Gastrocnemius medialis (tissue), 4 donors: ENCODE measurements at regions not wholly inside any gene's neighbourhood (a gene's known extent, or its start where the extent isn't known, plus 50 kb on each side); places are given as distances from the start of the nearest gene placed in this dataset.

Experiments
- POLR2A ChIP-seq, 2 donors: fragments of 450-650 bp; IDR thresholded peaks; one replicate each; pipeline ENCODE4 v1.6.1; 2017; ENCODE audit warnings: antibody characterized with exemption in 2 of 2, mild to moderate bottlenecking in 2 of 2, moderate library complexity in 2 of 2
- TF ChIP-seq, protein P1 (sequence below), 5 experiments: fragments of 450-650 bp in 3 of 5; fragments of 200-600 bp in 2 of 5; sonication (generic) in 2 of 5; IDR thresholded peaks in 4 of 5; conservative IDR thresholded peaks in 1 of 5; 1 replicate in 4 of 5; 2 replicates in 1 of 5; pipeline ENCODE4 v1.5.1; 2016 to 2019; ENCODE audit warnings: antibody characterized with exemption in 5 of 5, mild to moderate bottlenecking in 3 of 5, moderate library complexity in 3 of 5

- TF ChIP-seq, protein P1, sequence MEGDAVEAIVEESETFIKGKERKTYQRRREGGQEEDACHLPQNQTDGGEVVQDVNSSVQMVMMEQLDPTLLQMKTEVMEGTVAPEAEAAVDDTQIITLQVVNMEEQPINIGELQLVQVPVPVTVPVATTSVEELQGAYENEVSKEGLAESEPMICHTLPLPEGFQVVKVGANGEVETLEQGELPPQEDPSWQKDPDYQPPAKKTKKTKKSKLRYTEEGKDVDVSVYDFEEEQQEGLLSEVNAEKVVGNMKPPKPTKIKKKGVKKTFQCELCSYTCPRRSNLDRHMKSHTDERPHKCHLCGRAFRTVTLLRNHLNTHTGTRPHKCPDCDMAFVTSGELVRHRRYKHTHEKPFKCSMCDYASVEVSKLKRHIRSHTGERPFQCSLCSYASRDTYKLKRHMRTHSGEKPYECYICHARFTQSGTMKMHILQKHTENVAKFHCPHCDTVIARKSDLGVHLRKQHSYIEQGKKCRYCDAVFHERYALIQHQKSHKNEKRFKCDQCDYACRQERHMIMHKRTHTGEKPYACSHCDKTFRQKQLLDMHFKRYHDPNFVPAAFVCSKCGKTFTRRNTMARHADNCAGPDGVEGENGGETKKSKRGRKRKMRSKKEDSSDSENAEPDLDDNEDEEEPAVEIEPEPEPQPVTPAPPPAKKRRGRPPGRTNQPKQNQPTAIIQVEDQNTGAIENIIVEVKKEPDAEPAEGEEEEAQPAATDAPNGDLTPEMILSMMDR (IDR thresholded peaks at IDR 0.05 in 4 of 5, conservative IDR thresholded peaks at IDR 0.05 in 1 of 5) = no peak
- TF ChIP-seq POLR2A (IDR thresholded peaks at IDR 0.05) = no peak
These were observed 611.9 kb upstream of the TECRL start for GRCh38 chr4:65021149-65021548.
